Kidney (tissue), 13 donors: ENCODE measurements at regions not wholly inside any gene's neighbourhood (a gene's known extent, or its start where the extent isn't known, plus 50 kb on each side); places are given as distances from the start of the nearest gene placed in this dataset.

Experiments
- DNase-seq, 5 donors: peaks; one replicate each; pipeline ENCODE4 v3.0.0-alpha.2; 2013 to 2020
- FAIRE-seq: peaks from 2 replicates; lab custom pipeline; 2012; peaks lifted over from hg19 to GRCh38; lab: Jason Lieb, UNC
- H3K27ac ChIP-seq, 2 donors: one replicate each; pipeline ENCODE4 v1.7.0; 2013; ENCODE audit warnings: low read depth in 2 of 2, low read length in 2 of 2, inconsistent platforms in 1 of 2
- H3K27me3 ChIP-seq: one replicate; pipeline ENCODE4 v1.7.1; 2013; ENCODE audit warnings: low read length, inconsistent platforms; ENCODE audit not compliant: control insufficient read depth, insufficient read depth
- H3K36me3 ChIP-seq, 3 donors: one replicate each; pipeline versions ENCODE4 v1.7.0 to v1.7.1; 2013; ENCODE audit warnings: low read length in 3 of 3, control low read depth in 1 of 3, inconsistent platforms in 1 of 3; ENCODE audit not compliant: insufficient read depth in 3 of 3, control insufficient read depth in 2 of 3
- H3K4me1 ChIP-seq, 3 donors: one replicate each; pipeline versions ENCODE4 v1.7.0 to v1.7.1; 2013; ENCODE audit warnings: low read length in 3 of 3, inconsistent platforms in 1 of 3, low read depth in 1 of 3; ENCODE audit not compliant: control insufficient read depth in 2 of 3, insufficient read depth in 2 of 3
- H3K4me3 ChIP-seq, 3 donors: one replicate each; pipeline versions ENCODE4 v1.7.0 to v1.8.1; 2013; ENCODE audit warnings: low read length in 3 of 3, control low read depth in 1 of 3, inconsistent platforms in 1 of 3
- H3K9ac ChIP-seq, 3 donors: one replicate each; pipeline versions ENCODE4 v1.7.0 to v1.7.1; 2013; ENCODE audit warnings: low read length in 3 of 3, control low read depth in 1 of 3, inconsistent platforms in 1 of 3
- H3K9me3 ChIP-seq, 3 donors: one replicate each; pipeline versions ENCODE4 v1.7.0 to v1.7.1; 2013; ENCODE audit warnings: low read length in 3 of 3, control low read depth in 1 of 3, inconsistent platforms in 1 of 3; ENCODE audit not compliant: control insufficient read depth in 2 of 3, insufficient read depth in 1 of 3
- intact Hi-C: fragments of 100-400 bp; cut with DNase I; formaldehyde crosslinking; loops from one replicate; pipeline ENCODE4 v1.11.1; 2022
- TF ChIP-seq, protein P1 (sequence below): IDR thresholded peaks from 3 replicates; pipeline ENCODE4 v1.5.1; 2012; ENCODE audit warnings: mild to moderate bottlenecking, moderate library complexity, borderline replicate concordance; ENCODE audit not compliant: insufficient read depth; ENCODE audit errors: extremely low read depth
- donor health status: control.
- donor health status: control.
- donor health status: control.
- donor health status: control.
- donor health status: control.
- donor health status: DM: yes; HTN: yes; CAD: no.
- donor health status: Normal renal cell carcinoma (clear cell type).

DNA sequence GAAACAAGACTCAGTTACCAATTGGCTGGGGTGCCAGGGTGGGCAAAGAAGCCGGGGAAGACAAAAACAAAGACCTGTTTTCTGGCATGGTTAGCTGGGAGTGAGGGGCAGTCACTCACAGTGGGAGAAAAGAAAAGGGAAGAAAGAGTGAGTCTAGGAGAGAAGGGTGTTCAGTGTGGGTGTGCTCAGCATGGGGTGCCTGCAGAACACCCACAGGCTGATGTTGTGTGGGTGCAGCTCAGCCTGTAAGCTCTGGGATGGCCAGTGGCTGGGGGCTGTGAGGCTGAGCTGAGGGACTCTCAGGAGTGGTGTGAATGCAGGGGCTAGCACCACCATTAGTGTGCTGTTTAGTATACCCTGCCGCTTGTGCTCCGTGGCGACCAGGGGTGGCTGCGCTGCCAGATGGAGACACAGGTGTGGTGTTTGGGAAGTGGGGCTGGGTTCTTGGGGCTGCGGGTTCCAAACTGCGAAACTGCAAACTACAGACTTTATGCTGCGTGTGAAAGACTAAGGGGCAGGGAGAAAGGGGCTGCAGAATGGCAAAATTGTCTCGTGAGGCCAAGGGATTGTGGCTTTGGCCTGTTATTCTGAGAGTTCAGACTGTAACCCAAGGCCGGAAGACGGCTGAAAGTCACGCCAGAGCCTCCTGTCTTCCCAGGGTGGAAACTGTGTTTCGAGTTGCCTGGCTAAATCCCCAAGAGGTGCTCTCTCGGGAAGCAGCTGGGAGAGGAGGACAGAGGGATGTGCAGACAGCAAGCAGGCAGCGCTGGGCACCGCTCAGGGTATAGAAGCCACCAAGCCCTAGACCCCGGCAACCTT is 156.3 kb downstream of the TTC32 start:
- Histone ChIP-seq H3K9me3 (no peaks in the 10 kb centered on the region), H3K4me3 (no peak overlapping the region), H3K27ac (no peak overlapping the region), H3K27me3 (no peaks in the 10 kb centered on the region), H3K36me3 (no peaks in the 10 kb centered on the region), H3K4me1 (no peaks in the 10 kb centered on the region), H3K9ac (no peak overlapping the region)
- intact Hi-C loops: no loop called here
- TF ChIP-seq, protein P1, sequence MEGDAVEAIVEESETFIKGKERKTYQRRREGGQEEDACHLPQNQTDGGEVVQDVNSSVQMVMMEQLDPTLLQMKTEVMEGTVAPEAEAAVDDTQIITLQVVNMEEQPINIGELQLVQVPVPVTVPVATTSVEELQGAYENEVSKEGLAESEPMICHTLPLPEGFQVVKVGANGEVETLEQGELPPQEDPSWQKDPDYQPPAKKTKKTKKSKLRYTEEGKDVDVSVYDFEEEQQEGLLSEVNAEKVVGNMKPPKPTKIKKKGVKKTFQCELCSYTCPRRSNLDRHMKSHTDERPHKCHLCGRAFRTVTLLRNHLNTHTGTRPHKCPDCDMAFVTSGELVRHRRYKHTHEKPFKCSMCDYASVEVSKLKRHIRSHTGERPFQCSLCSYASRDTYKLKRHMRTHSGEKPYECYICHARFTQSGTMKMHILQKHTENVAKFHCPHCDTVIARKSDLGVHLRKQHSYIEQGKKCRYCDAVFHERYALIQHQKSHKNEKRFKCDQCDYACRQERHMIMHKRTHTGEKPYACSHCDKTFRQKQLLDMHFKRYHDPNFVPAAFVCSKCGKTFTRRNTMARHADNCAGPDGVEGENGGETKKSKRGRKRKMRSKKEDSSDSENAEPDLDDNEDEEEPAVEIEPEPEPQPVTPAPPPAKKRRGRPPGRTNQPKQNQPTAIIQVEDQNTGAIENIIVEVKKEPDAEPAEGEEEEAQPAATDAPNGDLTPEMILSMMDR: no peak
- peak in 1 of 5 donors; percentile 24 for DNase-seq
- FAIRE-seq: no peak

DNA sequence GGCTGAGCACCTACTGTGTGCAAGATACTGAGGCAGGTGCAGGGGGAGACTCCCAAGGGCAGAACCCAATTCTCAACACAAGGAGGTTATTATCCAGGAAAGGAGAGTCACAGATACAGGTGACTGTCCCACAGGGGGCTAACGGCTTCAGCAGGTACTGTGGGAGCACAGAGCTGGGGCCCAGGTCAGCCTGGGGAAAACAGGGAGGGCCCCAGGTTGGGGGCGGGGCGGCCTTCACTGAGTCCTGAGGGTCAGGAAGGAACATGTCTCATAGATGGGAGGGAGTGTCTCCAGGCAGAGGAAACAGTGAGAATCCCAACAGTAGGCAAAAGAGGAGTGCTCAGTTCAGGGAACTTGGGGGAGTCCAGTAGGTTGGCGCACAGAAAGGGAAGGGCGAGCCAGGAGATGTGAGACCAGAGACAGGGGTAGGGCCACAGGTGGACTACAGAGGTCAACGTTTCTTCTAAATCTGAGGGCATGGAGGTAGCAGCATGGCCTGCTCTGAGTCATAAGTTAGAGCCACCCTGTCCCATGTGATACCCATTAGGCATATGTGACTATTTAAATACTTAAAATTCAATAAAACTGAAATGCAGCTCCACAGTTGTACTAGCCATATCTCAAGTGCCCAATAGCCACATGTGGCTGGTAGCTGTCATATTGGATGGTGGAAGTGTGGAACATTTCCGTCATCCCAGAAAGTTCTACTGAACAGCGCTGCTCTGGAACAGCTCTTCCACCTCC is 157.2 kb downstream of the TTC32 start:
- intact Hi-C loops: no loop called here
- FAIRE-seq: no peak
- peak in 1 of 5 donors; percentile 28 for DNase-seq
- Histone ChIP-seq H3K27ac (no peak overlapping the region), H3K27me3 (no peaks in the 10 kb centered on the region), H3K4me1 (no peaks in the 10 kb centered on the region), H3K9me3 (no peaks in the 10 kb centered on the region), H3K36me3 (no peaks in the 10 kb centered on the region), H3K9ac (no peak overlapping the region), H3K4me3 (no peak overlapping the region)
- TF ChIP-seq, protein P1: no peak

DNA sequence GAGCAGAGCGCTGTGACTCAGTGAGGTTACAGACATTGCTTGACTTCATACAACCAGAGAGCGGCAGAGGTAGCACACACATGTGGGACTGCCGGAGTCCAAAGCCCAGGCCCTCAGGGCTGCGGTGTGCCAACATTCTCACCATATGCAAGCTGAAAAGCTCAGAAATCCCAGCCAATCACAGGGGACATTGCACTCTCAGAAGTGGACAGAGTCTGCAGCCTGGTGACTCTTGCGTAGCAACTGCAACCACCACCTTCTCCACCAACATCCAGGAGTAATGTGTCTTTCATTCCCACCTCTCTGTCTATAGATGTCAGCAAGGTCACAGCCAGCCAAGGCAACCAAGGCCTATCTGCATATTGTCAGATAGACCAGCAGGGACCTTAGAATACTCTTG is 158.1 kb downstream of the TTC32 start:
- H3K4me1 ChIP-seq: no peaks in the 10 kb centered on the region
- DNase-seq (peak in 1 of 5 donors; percentile 17), FAIRE-seq (no peak)
- intact Hi-C loops: no loop called here
- no peaks in the 10 kb centered on the region for H3K27me3 ChIP-seq
- no peak overlapping the region for H3K27ac ChIP-seq
- H3K9me3 ChIP-seq: no peaks in the 10 kb centered on the region
- H3K36me3 ChIP-seq: no peaks in the 10 kb centered on the region
- H3K9ac ChIP-seq: no peak overlapping the region
- H3K4me3 ChIP-seq: no peak overlapping the region
- TF ChIP-seq, protein P1: no peak
